Esophagus muscularis mucosa (tissue), 4 donors: ENCODE measurements at regions not wholly inside any gene's neighbourhood (a gene's known extent, or its start where the extent isn't known, plus 50 kb on each side); places are given as distances from the start of the nearest gene placed in this dataset.

ENCODE experiments used
- DNase-seq: peaks from one replicate; pipeline ENCODE4 v3.0.0-alpha.2; 2017; ENCODE audit errors: extremely low spot score
- H3K27ac ChIP-seq, 4 donors: fragments of 200-600 bp; sonication (generic); replicated peaks in 1 of 4; 1 replicate in 3 of 4; 2 replicates in 1 of 4; pipeline ENCODE4 v1.5.1; 2016 to 2019; ENCODE audit warnings: mild to moderate bottlenecking in 1 of 4
- H3K27me3 ChIP-seq, 4 donors: fragments of 200-600 bp; sonication (generic); one replicate each; pipeline versions ENCODE4 v1.5.1 to v1.6.0; 2016 to 2019
- H3K36me3 ChIP-seq, 4 donors: fragments of 200-600 bp; sonication (generic); one replicate each; pipeline ENCODE4 v1.5.1; 2016 to 2019
- H3K4me1 ChIP-seq, 4 donors: fragments of 200-600 bp; sonication (generic); one replicate each; pipeline ENCODE4 v1.5.1; 2016 to 2019
- H3K4me3 ChIP-seq, 4 donors: fragments of 200-600 bp; sonication (generic); 1 replicate in 2 of 4; 2 replicates in 2 of 4; pipeline ENCODE4 v1.5.1; 2016 to 2019; ENCODE audit warnings: mild to moderate bottlenecking in 4 of 4, moderate library complexity in 1 of 4
- H3K9me3 ChIP-seq, 4 donors: fragments of 200-600 bp; sonication (generic); 1 replicate in 3 of 4; 2 replicates in 1 of 4; pipeline ENCODE4 v1.5.1; 2016 to 2019
- EP300 ChIP-seq: sonication (generic); formaldehyde crosslinking; IDR thresholded peaks from one replicate; pipeline ENCODE4 v1.6.1; 2017; ENCODE audit warnings: antibody characterized with exemption
- POLR2A ChIP-seq: fragments of 450-650 bp; IDR thresholded peaks from one replicate; pipeline ENCODE4 v1.6.1; 2017; ENCODE audit warnings: antibody characterized with exemption, moderate library complexity, mild to moderate bottlenecking, low read depth
- POLR2AphosphoS5 ChIP-seq, 2 donors: sonication (generic); formaldehyde crosslinking; IDR thresholded peaks; one replicate each; pipeline ENCODE4 v1.6.1; 2017; ENCODE audit warnings: antibody characterized with exemption in 2 of 2
- WGBS: methylation state at CpG from one replicate; pipeline ENCODE4 v1.1.5; 2018; 5-methylcytosine and 5-hydroxymethylcytosine counted together
- intact Hi-C: fragments of 100-400 bp; cut with DNase I; formaldehyde crosslinking; loops from one replicate; pipeline ENCODE4 v1.15.1; 2023
- TF ChIP-seq, protein P1 (sequence below), 3 experiments: fragments of 200-600 bp in 2 of 3; fragments of 450-650 bp in 1 of 3; sonication (generic) in 2 of 3; IDR thresholded peaks; one replicate each; pipeline ENCODE4 v1.5.1; 2017 to 2019; ENCODE audit warnings: antibody characterized with exemption in 3 of 3, mild to moderate bottlenecking in 2 of 3, moderate library complexity in 1 of 3

DNA sequence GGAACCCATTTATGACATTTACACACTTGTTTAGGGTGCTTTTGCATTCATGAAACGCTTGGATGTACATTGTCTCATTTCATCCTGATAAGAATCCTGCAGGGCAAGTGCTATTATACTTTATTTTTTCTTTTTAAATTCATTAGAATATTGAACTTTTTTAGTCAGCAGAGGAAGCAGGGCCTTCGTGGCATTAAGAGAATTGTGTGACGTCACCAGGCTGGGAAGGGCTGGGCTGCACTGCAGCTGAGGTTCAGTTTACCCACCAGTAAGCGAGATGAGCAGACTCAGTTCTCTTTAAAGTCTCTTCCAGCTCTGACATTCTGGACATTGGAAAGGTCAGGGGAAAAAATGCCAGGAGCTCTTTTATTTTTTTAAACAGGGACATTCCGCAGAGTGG is 159.0 kb downstream of the MRM1 start:
- 57% methylated on average over 5 of the region's 5 CpGs for WGBS
- Histone ChIP-seq H3K27me3 (peaks cover 0 to 55% (median 0%) of the 10 kb centered on the region in 4 donors), H3K36me3 (no peaks in the 10 kb centered on the region), H3K4me3 (no peak overlapping the region), H3K9me3 (no peaks in the 10 kb centered on the region), H3K27ac (no peak overlapping the region), H3K4me1 (no peaks in the 10 kb centered on the region)
- intact Hi-C loops: no loop called here
- DNase-seq: no peak
- TF ChIP-seq, protein P1, sequence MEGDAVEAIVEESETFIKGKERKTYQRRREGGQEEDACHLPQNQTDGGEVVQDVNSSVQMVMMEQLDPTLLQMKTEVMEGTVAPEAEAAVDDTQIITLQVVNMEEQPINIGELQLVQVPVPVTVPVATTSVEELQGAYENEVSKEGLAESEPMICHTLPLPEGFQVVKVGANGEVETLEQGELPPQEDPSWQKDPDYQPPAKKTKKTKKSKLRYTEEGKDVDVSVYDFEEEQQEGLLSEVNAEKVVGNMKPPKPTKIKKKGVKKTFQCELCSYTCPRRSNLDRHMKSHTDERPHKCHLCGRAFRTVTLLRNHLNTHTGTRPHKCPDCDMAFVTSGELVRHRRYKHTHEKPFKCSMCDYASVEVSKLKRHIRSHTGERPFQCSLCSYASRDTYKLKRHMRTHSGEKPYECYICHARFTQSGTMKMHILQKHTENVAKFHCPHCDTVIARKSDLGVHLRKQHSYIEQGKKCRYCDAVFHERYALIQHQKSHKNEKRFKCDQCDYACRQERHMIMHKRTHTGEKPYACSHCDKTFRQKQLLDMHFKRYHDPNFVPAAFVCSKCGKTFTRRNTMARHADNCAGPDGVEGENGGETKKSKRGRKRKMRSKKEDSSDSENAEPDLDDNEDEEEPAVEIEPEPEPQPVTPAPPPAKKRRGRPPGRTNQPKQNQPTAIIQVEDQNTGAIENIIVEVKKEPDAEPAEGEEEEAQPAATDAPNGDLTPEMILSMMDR (IDR thresholded peaks at IDR 0.05): no peak
- TF ChIP-seq EP300 (no peak), POLR2A (no peak)

DNA sequence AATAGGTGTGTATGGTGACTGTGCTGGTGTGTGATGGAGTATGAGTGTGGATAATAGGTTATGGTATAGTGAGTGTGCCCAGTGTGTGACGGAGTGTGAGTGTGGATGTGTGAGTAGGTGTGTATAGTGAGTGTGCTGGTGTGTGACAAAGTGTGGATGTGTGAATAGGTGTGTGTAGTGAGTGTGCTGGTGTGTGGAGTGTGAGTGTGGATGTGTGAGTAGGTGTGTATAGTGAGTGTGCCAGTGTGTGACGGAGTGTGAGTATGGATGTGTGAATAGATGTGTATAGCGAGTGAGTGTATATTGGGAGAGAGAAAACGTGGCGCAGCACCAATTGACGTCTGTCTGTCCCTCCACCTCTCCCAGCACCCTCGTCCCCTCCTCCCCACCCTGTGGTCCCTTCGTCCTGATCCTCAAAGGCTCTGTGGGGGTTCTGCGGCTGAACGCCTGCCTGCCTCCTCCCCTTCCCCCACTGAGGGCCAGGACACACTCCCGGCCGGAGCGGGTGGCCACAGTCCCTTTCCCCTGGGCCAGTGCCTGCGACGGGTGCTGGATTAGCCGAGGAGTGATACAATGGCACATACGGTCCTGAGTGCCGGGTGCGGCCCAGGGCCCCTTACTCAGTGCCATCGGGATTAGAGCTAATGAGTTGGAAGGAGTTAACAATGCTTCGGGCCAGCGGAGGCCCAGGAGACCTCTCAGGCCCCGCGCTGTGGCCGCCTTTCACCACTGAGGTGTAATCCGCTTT is 160.0 kb downstream of the MRM1 start:
- Histone ChIP-seq H3K9me3 (no peaks in the 10 kb centered on the region), H3K4me3 (no peak overlapping the region), H3K4me1 (no peaks in the 10 kb centered on the region), H3K27me3 (peaks cover 0 to 55% (median 4%) of the 10 kb centered on the region in 4 donors), H3K27ac (no peak overlapping the region), H3K36me3 (no peaks in the 10 kb centered on the region)
- TF ChIP-seq EP300 (no peak), POLR2A (no peak), POLR2AphosphoS5 (IDR thresholded peaks at IDR 0.05) (no peak)
- TF ChIP-seq, protein P1 (IDR thresholded peaks at IDR 0.05): no peak
- DNase-seq: no peak
- 76% methylated on average over 10 of the region's 26 CpGs for WGBS
- intact Hi-C loops: no loop called here

DNA sequence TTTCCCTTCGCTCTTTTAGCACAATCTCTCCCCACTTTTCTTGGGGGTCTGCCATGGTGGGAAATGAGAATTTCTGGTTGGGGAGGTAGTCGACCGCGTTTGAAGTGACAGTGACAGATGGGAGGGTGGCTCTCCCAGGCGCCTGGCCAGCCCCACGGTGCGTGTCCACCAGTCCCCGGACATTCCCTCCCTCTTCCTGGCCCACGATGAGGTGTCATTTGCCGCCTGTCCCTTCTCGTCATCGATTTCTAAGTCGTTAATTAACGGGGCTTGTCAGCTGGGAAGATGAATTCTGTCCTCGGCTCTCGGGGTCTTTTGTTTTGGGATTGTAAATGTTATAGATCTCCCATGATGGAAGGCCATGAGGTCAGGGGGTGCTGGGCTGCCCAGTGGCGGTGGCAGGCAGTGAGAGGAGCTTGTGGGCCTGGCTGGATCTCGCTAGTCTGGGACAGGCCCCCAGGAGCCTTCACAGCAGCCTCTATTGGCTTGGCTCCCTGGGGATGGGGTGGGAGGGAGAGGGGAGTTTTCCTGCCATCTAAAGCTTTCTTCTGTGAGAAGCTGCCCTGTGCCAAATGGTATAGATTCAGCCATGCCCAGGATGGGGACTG is 164.2 kb downstream of the MRM1 start:
- no peaks in the 10 kb centered on the region for H3K9me3 ChIP-seq
- no peak overlapping the region for H3K27ac ChIP-seq
- H3K36me3 ChIP-seq: no peaks in the 10 kb centered on the region
- intact Hi-C loops: no loop called here
- no peaks in the 10 kb centered on the region for H3K4me1 ChIP-seq
- 50% methylated on average over 15 of the region's 18 CpGs for WGBS
- H3K4me3 ChIP-seq: no peak overlapping the region
- TF ChIP-seq EP300 (no peak), POLR2AphosphoS5 (IDR thresholded peaks at IDR 0.05) (no peak), POLR2A (no peak)
- TF ChIP-seq, protein P1 (IDR thresholded peaks at IDR 0.05): no peak
- peaks cover 0 to 74% (median 4%) of the 10 kb centered on the region in 4 donors for H3K27me3 ChIP-seq
- DNase-seq: no peak

DNA sequence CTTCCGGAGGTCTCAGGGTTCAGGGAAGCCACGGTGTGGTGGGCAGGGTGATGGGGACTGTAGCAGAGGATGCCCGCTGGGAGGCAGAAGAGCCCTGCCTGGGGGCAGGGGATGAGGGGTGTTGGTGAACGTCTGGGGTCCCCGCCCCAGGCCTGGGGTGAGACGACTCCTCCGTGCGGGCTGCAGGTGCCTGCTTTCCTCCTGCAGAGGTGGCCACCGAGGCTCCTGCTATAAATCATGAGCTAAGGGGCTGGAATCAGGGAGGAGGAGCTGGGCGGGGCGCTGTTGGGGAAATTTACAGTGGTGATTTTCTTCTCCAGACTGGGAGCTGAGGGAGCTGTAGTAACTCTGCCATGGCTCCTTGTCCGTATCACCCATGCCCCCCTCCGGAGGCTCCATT is 167.0 kb downstream of the MRM1 start:
- WGBS: 47% methylated on average over 13 of the region's 13 CpGs
- intact Hi-C loops: no loop called here
- Histone ChIP-seq H3K4me3 (no peak overlapping the region), H3K4me1 (no peaks in the 10 kb centered on the region), H3K27me3 (peaks cover 0 to 62% (median 4%) of the 10 kb centered on the region in 4 donors), H3K36me3 (no peaks in the 10 kb centered on the region), H3K9me3 (no peaks in the 10 kb centered on the region), H3K27ac (no peak overlapping the region)
- no peak for DNase-seq
- TF ChIP-seq POLR2A (no peak), POLR2AphosphoS5 (IDR thresholded peaks at IDR 0.05) (no peak), EP300 (no peak)
- TF ChIP-seq, protein P1 (IDR thresholded peaks at IDR 0.05): no peak
